Activated T-cell treated with anti-CD3 and anti-CD28 coated beads, Interleukin-2, amount 50 U/mL, for 72 hours (primary cell): ENCODE measurements at regions not wholly inside any gene's neighbourhood (a gene's known extent, or its start where the extent isn't known, plus 50 kb on each side); places are given as distances from the start of the nearest gene placed in this dataset.

Experiments
- ATAC-seq, 2 donors: fragments of 150-1000 bp; cut with Tn5 transposase; replicated peaks in 1 of 2; 2 replicates each; pipeline ENCODE4 v1.10.0; 2021; ENCODE audit warnings: moderate library complexity in 2 of 2, mild to moderate bottlenecking in 1 of 2
- DNase-seq, 2 donors: peaks; one replicate each; pipeline ENCODE4 v3.0.0; 2021 to 2022; ENCODE audit warnings: mixed read lengths in 1 of 2
- H3K27ac Mint-ChIP-seq: one replicate; pipeline ENCODE4 v1.8.0; 2022; ENCODE audit warnings: mild to moderate bottlenecking, moderate library complexity, mixed read lengths
- H3K27me3 Mint-ChIP-seq: one replicate; pipeline ENCODE4 v1.8.0; 2022; ENCODE audit warnings: low read depth, mixed read lengths
- H3K36me3 Mint-ChIP-seq, 2 donors: one replicate each; pipeline ENCODE4 v1.8.0; 2022; ENCODE audit warnings: mixed read lengths in 2 of 2, mild to moderate bottlenecking in 1 of 2; ENCODE audit not compliant: insufficient read depth in 2 of 2
- H3K4me1 Mint-ChIP-seq: one replicate; pipeline ENCODE4 v1.8.0; 2022; ENCODE audit warnings: low read depth, mixed read lengths
- H3K4me3 Mint-ChIP-seq, 2 donors: one replicate each; pipeline ENCODE4 v1.8.0; 2022; ENCODE audit warnings: mild to moderate bottlenecking in 2 of 2, mixed read lengths in 2 of 2, moderate library complexity in 2 of 2
- H3K9me3 Mint-ChIP-seq, 2 donors: one replicate each; pipeline ENCODE4 v1.8.0; 2022; ENCODE audit warnings: mixed read lengths in 2 of 2

- Mint-ChIP-seq H3K27me3 (no peaks in the 10 kb centered on the region), H3K4me3 (no peak overlapping the region), H3K4me1 (no peaks in the 10 kb centered on the region), H3K27ac (no peak overlapping the region), H3K36me3 (no peaks in the 10 kb centered on the region), H3K9me3 (peaks cover 1 to 3% of the 10 kb centered on the region in 2 donors)
- no peak for DNase-seq
- no peak for ATAC-seq
Measured at GRCh38 chr4:34105311-34105710, 2139.0 kb downstream of the ARAP2 start.

- Mint-ChIP-seq H3K27me3 (no peaks in the 10 kb centered on the region), H3K9me3 (peaks cover 1 to 3% of the 10 kb centered on the region in 2 donors), H3K4me1 (no peaks in the 10 kb centered on the region), H3K36me3 (no peaks in the 10 kb centered on the region), H3K4me3 (no peak overlapping the region), H3K27ac (no peak overlapping the region)
- no peak for DNase-seq
- ATAC-seq: no peak
Measured at GRCh38 chr4:34108391-34108790, 2135.9 kb downstream of the ARAP2 start.

GRCh38 chr4:34112573-34112972 lies 2131.7 kb downstream of the ARAP2 start:
- no peaks in the 10 kb centered on the region for H3K36me3 Mint-ChIP-seq
- DNase-seq (no peak), ATAC-seq (no peak)
- no peak overlapping the region for H3K4me3 Mint-ChIP-seq
- H3K27ac Mint-ChIP-seq: no peak overlapping the region
- H3K9me3 Mint-ChIP-seq: peaks cover 0 to 2% of the 10 kb centered on the region in 2 donors
- H3K4me1 Mint-ChIP-seq: no peaks in the 10 kb centered on the region
- no peaks in the 10 kb centered on the region for H3K27me3 Mint-ChIP-seq

GRCh38 chr4:34138385-34138784 lies 2105.9 kb downstream of the ARAP2 start:
- Mint-ChIP-seq H3K9me3 (peaks cover 12 to 15% of the 10 kb centered on the region in 2 donors), H3K4me1 (no peaks in the 10 kb centered on the region), H3K36me3 (peaks cover 0 to 2% of the 10 kb centered on the region in 2 donors), H3K27me3 (no peaks in the 10 kb centered on the region), H3K4me3 (no peak overlapping the region), H3K27ac (no peak overlapping the region)
- ATAC-seq: no peak
- no peak for DNase-seq

GRCh38 chr4:34139346-34139745 lies 2105.0 kb downstream of the ARAP2 start:
- Mint-ChIP-seq H3K27ac (no peak overlapping the region), H3K36me3 (no peaks in the 10 kb centered on the region), H3K4me3 (no peak overlapping the region), H3K27me3 (no peaks in the 10 kb centered on the region), H3K4me1 (no peaks in the 10 kb centered on the region), H3K9me3 (peaks cover 10 to 12% of the 10 kb centered on the region in 2 donors)
- DNase-seq: no peak
- ATAC-seq: no peak

GRCh38 chr4:34148322-34148908 lies 2095.9 kb downstream of the ARAP2 start:
- no peaks in the 10 kb centered on the region for H3K27me3 Mint-ChIP-seq
- H3K9me3 Mint-ChIP-seq: peaks cover 9 to 10% of the 10 kb centered on the region in 2 donors
- no peak overlapping the region for H3K4me3 Mint-ChIP-seq
- no peak for ATAC-seq
- no peak overlapping the region for H3K27ac Mint-ChIP-seq
- no peak for DNase-seq
- H3K36me3 Mint-ChIP-seq: peaks cover 0 to 2% of the 10 kb centered on the region in 2 donors
- H3K4me1 Mint-ChIP-seq: no peaks in the 10 kb centered on the region

GRCh38 chr4:34157547-34157946 lies 2086.8 kb downstream of the ARAP2 start:
- ATAC-seq: no peak
- H3K9me3 Mint-ChIP-seq: peaks cover 8 to 9% of the 10 kb centered on the region in 2 donors
- peaks cover 0 to 3% of the 10 kb centered on the region in 2 donors for H3K36me3 Mint-ChIP-seq

GRCh38 chr4:34158878-34159277 lies 2085.4 kb downstream of the ARAP2 start:
- Mint-ChIP-seq H3K4me3 (no peak overlapping the region), H3K27me3 (no peaks in the 10 kb centered on the region), H3K36me3 (peaks cover 0 to 3% of the 10 kb centered on the region in 2 donors), H3K9me3 (peaks cover 8 to 9% of the 10 kb centered on the region in 2 donors), H3K4me1 (no peaks in the 10 kb centered on the region), H3K27ac (no peak overlapping the region)
- DNase-seq (no peak), ATAC-seq (no peak)

More at GRCh38 chr4:34157547-34157946, 2086.8 kb downstream of the ARAP2 start:
- H3K27ac Mint-ChIP-seq: no peak overlapping the region
- no peak for DNase-seq
- H3K4me1 Mint-ChIP-seq: no peaks in the 10 kb centered on the region
- H3K4me3 Mint-ChIP-seq: no peak overlapping the region
- H3K27me3 Mint-ChIP-seq: no peaks in the 10 kb centered on the region

GRCh38 chr4:34170946-34171345 lies 2073.4 kb downstream of the ARAP2 start:
- Mint-ChIP-seq H3K36me3 (peaks cover 0 to 2% of the 10 kb centered on the region in 2 donors), H3K4me1 (no peaks in the 10 kb centered on the region), H3K27me3 (no peaks in the 10 kb centered on the region), H3K27ac (no peak overlapping the region), H3K9me3 (peaks cover 5 to 7% of the 10 kb centered on the region in 2 donors), H3K4me3 (no peak overlapping the region)
- no peak for ATAC-seq
- DNase-seq: no peak

- no peak for DNase-seq
- Mint-ChIP-seq H3K36me3 (peaks cover 0 to 2% of the 10 kb centered on the region in 2 donors), H3K27ac (no peak overlapping the region), H3K27me3 (no peaks in the 10 kb centered on the region), H3K4me1 (no peaks in the 10 kb centered on the region), H3K4me3 (no peak overlapping the region), H3K9me3 (peaks cover 4 to 8% of the 10 kb centered on the region in 2 donors)
- no peak for ATAC-seq
Measured at GRCh38 chr4:34176609-34177008, 2067.7 kb downstream of the ARAP2 start.

- H3K4me1 Mint-ChIP-seq: no peaks in the 10 kb centered on the region
- H3K36me3 Mint-ChIP-seq: peaks cover 0 to 2% of the 10 kb centered on the region in 2 donors
- H3K27ac Mint-ChIP-seq: no peak overlapping the region
- ATAC-seq (no peak), DNase-seq (no peak)
- H3K9me3 Mint-ChIP-seq: peaks cover 4 to 5% of the 10 kb centered on the region in 2 donors
- H3K4me3 Mint-ChIP-seq: no peak overlapping the region
- H3K27me3 Mint-ChIP-seq: no peaks in the 10 kb centered on the region
Measured at GRCh38 chr4:34178476-34178875, 2065.8 kb downstream of the ARAP2 start.

GRCh38 chr4:34181311-34181841 lies 2062.9 kb downstream of the ARAP2 start:
- Mint-ChIP-seq H3K9me3 (peaks cover 3 to 5% of the 10 kb centered on the region in 2 donors), H3K27ac (no peak overlapping the region), H3K36me3 (no peaks in the 10 kb centered on the region), H3K27me3 (no peaks in the 10 kb centered on the region), H3K4me1 (no peaks in the 10 kb centered on the region), H3K4me3 (no peak overlapping the region)
- no peak for ATAC-seq
- no peak for DNase-seq

GRCh38 chr4:34181891-34182290 lies 2062.4 kb downstream of the ARAP2 start:
- ATAC-seq: no peak
- Mint-ChIP-seq H3K4me3 (no peak overlapping the region), H3K27me3 (no peaks in the 10 kb centered on the region), H3K36me3 (no peaks in the 10 kb centered on the region), H3K9me3 (peaks cover 3 to 5% of the 10 kb centered on the region in 2 donors), H3K4me1 (no peaks in the 10 kb centered on the region), H3K27ac (no peak overlapping the region)
- no peak for DNase-seq

GRCh38 chr4:34182306-34182705 lies 2062.0 kb downstream of the ARAP2 start:
- Mint-ChIP-seq H3K9me3 (peaks cover 3 to 5% of the 10 kb centered on the region in 2 donors), H3K4me3 (no peak overlapping the region), H3K36me3 (no peaks in the 10 kb centered on the region), H3K27me3 (no peaks in the 10 kb centered on the region), H3K4me1 (no peaks in the 10 kb centered on the region), H3K27ac (no peak overlapping the region)
- ATAC-seq (no peak), DNase-seq (no peak)
